HG03196 (cell line): ENCODE measurements at regions not wholly inside any gene's neighbourhood (a gene's known extent, or its start where the extent isn't known, plus 50 kb on each side); places are given as distances from the start of the nearest gene placed in this dataset.
"Not testable (repeated sequence)": the region's sequence is repeated elsewhere in the genome, so short reads cannot be mapped to it uniquely, and the experiment has no call there.

Experiments used
- ATAC-seq: cut with Tn5 transposase; IDR thresholded peaks from one replicate; pipeline ENCODE4 v1.9.1; 2021; ENCODE audit not compliant: unreplicated experiment

DNA sequence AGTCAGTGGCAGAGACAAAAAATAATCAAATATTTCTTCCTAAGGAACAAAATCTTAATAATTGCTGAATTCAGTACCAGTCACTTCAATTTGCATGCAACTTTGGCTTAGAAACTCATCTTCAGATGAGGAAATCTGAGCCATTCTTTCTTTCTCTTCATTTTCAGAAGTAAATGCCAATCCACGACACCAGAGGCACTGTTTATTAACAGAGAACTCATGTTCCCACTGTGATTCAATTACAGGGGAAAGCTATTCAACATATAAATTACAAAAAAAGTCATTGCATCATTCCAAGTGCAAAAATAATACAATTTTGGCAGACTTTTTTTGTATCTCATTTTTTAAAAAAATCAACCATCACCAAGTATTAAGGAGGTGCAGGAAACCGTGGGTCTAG lies 816.1 kb upstream of the TMEM132C start:
- no peak for ATAC-seq

GRCh38 chr12:127455347-127456265 lies 811.4 kb upstream of the TMEM132C start:
- no peak for ATAC-seq

DNA sequence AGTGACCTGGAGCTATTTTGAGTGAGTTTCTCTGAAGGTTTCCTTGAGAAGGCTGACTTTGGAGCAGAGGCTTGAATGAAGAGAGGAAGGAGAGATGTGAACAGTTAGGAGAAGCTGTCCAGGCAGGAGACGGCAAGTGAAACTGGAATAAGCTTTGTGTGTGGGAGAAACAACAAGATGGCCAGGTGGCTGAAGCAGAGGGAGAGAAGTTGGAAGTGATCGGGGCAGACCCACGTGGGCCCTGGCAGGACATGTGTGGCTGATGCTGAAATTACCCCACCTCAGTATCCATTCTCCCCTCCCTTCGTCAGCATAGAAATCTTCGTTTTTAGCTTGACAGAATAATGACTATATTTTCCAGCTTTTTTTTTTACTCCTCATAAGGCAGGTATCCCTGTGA lies 809.2 kb upstream of the TMEM132C start:
- ATAC-seq = no peak

GRCh38 chr12:127459166-127459565 lies 807.8 kb upstream of the TMEM132C start:
- ATAC-seq = no peak

DNA sequence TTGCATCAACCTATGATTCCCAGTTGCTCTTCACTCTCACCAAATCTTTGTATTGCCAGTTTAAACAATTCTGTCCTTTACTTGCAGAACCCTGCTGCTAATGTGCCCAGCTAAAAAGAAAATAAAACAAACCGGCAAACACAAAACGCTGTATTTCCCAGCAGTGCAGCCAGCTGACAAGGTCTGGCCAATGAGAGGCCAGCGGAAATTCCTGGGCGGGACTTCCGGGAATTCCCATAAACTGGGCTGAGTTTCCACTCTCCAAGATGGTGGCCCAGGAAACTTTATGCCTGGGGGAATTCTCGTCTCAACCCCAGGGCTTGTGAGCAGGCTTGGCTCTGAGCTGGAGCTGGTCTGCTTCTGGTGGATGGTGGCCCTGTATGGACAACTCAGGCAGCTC lies 807.3 kb upstream of the TMEM132C start:
- no peak for ATAC-seq

DNA sequence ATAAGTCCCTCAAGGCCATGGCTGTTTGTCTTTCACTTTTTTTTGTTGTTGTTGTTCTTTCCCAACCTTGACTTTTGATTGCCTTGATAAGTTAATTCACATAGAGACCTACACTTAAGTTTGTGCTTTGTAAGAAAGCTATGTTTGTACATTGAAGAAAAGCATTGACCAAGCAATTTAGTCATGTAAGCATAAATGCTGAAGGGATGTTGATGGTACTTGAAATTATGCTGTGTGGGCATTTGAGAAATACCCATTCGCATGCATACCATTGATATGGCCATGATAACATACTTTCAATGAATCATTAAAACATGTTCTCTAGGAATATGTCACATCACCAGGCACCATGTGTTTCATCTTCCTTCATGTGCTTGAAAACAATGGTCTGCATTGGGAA lies 803.7 kb upstream of the TMEM132C start:
- no peak for ATAC-seq

GRCh38 chr12:127469331-127469730 lies 797.6 kb upstream of the TMEM132C start:
- no peak for ATAC-seq

DNA sequence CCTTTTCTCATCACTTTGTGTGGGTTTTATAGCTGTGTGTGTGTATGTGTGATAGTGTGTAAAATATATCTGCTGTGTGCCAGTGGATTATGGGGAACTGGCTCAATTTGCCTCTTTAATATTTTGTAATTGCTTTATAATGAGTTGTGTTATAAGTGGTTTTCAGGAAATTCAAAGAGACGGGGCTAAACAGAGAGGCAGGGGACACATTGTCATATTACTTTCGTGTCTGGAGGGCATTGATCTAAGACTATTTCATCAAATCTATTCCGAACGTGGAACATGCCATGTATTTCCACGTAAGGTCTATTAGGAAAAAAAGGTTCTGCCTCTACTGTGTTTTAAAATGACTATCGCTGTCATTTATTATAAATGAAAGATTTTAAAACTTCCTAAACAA lies 793.2 kb upstream of the TMEM132C start:
- no peak for ATAC-seq

- no peak for ATAC-seq
Observed at GRCh38 chr12:127479256-127479655, 787.7 kb upstream of the TMEM132C start.

DNA sequence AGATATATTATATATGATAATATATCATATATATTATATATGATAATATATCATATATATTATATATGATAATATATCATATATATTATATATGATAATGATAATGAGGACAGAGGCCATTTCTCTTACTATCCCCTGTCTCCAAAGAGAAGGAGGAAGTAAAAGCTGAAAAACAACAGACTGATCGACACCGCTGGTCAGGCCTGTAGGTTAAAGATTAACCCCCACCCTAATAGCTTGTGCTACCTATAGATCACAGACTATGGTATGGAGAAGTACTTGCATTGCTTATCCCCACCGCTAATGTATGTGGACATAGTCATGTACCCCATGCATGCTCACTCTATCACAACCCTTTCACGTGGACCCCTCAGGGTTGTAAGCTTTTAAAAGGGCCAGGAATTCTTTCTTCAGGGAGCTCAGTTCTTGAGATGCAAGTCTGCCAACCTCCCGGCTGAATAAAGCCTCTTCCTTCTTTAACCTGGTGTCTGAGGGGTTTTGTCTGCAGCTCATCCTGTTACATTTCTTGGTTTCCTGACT lies 786.1 kb upstream of the TMEM132C start:
- no peak for ATAC-seq

GRCh38 chr12:127482950-127483349 lies 784.0 kb upstream of the TMEM132C start:
- no peak for ATAC-seq

GRCh38 chr12:127485528-127485927 lies 781.4 kb upstream of the TMEM132C start:
- no peak for ATAC-seq

DNA sequence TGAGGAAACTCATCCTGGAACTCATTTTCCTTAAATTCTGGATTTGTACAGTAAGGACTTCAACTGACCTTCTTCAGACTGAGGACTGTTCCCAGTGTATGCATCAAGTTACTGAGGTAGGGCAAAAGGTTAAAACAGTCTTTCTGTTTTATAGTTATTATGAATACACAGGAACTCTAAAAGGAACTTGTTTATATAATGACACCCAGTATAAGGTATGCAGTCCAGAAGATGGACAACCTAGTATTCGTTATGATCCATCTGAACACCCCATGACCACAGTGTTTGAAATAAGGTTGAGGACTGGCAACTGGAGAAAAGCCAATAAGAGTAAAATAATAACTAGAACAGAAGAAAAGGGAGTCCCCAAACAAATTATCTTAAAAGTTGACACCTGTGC lies 779.9 kb upstream of the TMEM132C start:
- no peak for ATAC-seq

- no peak for ATAC-seq
Observed at GRCh38 chr12:127489061-127489460, 777.9 kb upstream of the TMEM132C start.

- no peak for ATAC-seq
Observed at GRCh38 chr12:127494961-127495915, 771.7 kb upstream of the TMEM132C start.

- ATAC-seq = no peak
Observed at GRCh38 chr12:127496255-127496654, 770.7 kb upstream of the TMEM132C start.

DNA sequence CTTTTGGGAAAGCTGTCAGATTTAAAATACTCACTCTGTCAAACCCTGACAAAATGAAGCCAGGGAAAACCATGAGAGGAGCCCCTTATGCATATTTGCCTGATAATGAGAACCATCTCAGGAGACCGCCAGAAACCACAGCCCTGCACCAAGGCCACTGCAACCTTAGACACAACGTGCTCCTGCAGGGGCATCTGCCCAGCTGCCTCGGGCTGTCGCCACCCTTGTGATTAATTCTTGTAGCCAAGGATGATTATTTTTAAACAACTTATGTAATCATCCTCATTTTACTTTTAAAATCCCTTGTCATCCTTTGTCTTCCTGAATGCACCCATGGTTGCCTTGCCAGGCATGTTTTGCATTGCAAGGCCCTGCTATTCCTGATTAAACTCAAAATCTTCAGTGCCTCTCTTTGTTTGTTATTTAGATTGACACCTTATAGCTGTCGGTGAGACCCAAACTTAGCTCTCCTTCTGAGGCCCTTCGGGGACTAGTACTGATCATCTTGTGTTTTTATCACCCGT lies 766.4 kb upstream of the TMEM132C start:
- no peak for ATAC-seq

DNA sequence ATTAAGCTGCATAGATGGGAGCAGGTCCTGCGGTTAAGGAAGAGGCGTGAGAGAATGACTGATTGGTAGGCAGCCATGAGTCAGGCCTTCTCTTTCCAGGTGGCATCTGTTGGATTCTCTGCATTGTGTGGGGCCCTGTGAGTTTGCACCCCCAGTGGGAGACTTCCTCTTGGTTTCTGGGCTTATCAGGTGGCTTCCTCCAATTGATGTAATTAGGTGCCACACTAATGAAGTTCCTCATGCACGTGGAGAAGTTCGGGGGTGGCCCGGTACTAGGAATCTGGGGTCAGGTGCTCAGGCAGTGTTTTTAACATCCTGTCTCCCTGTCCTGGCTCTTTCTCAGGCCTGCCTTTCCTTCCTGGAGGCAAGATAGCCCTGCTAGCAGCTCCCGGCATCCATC lies 765.1 kb upstream of the TMEM132C start:
- ATAC-seq = no peak

DNA sequence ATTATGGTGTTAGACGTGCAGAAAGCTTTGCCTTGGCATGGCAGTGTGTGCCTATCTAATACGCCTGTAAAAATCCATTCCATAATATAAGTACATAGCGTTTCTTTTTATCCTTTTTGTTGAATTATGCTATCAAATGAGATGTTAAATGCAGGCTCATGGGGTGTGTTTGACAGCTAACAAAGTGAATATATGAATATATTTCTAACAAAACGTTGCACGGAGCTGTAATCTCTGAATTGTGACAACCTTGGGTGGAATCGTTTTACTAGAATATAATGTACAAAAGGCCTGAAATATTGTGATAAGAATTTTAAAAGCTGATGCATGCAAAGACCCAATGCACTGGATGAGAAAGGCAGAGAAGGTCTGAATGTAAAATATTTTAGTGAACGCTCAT lies 763.7 kb upstream of the TMEM132C start:
- ATAC-seq = no peak

DNA sequence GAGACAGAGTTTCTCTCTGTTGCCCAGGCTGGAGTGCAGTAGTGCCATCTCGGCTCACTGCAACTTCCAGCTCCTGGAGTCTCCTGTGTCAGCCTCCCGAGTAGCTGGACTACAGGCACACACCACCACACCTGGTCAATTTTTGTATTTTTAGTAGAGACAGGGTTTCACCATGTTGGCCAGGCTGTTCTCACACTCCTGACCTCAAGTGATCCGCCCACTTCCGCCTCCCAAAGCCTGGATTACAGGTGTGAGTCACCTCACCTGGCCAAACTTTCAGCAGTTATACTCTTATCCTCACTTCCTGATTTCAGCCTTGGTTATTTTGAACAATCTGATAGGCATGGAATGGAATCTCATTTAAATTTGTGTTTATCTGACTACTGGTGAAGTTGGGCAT lies 763.0 kb upstream of the TMEM132C start:
- not testable (repeated sequence) for ATAC-seq

- no peak for ATAC-seq
Observed at GRCh38 chr12:127504874-127505273, 762.1 kb upstream of the TMEM132C start.
